ENCODE measurements at regions not wholly inside any gene's neighbourhood (a gene's known extent, or its start where the extent isn't known, plus 50 kb on each side); places are given as distances from the start of the nearest gene placed in this dataset.
A peak's percentile ranks its signal among the peaks of the same experiment; 100 is the strongest.

GRCh38 chr18:64720781-64721464 lies 572.0 kb upstream of the LINC00305 start (continued):
- TF ChIP-seq PAXIP1 (CRISPR knock-in tag; conservative IDR thresholded peaks at IDR 0.05) (no peak), PRPF4 (IDR thresholded peaks at IDR 0.05; ENCODE audit: low read depth, low read length, poor library complexity, severe bottlenecking) (no peak), SALL1 (CRISPR knock-in tag; IDR thresholded peaks at IDR 0.05) (peak; percentile 55; the same call in 1 of the 2 replicates), ZNF362 (CRISPR knock-in tag; IDR thresholded peaks at IDR 0.05; ENCODE audit: borderline replicate concordance) (peak; percentile 46; the same call in 1 of the 2 replicates), ZNF205 (CRISPR knock-in tag; IDR thresholded peaks at IDR 0.05) (no peak), ARID5B (CRISPR knock-in tag; IDR thresholded peaks at IDR 0.05) (peak; percentile 24; the same call in 1 of the 2 replicates), NFKB2 (CRISPR knock-in tag; IDR thresholded peaks at IDR 0.05; ENCODE audit: borderline replicate concordance) (peak; percentile 27; the same call in 1 of the 2 replicates), HOXA3 (CRISPR knock-in tag; IDR thresholded peaks at IDR 0.05) (no peak), ZNF33A (CRISPR knock-in tag; IDR thresholded peaks at IDR 0.05; ENCODE audit: borderline replicate concordance) (no peak), PITX1 (CRISPR knock-in tag; IDR thresholded peaks at IDR 0.05) (0 out of 2 replicates have a peak, but pooled peaks have one; percentile 19), ELF3 (CRISPR knock-in tag; IDR thresholded peaks at IDR 0.05) (peak; percentile 52; the same call in 1 of the 2 replicates)
- TF ChIP-seq, protein P1, sequence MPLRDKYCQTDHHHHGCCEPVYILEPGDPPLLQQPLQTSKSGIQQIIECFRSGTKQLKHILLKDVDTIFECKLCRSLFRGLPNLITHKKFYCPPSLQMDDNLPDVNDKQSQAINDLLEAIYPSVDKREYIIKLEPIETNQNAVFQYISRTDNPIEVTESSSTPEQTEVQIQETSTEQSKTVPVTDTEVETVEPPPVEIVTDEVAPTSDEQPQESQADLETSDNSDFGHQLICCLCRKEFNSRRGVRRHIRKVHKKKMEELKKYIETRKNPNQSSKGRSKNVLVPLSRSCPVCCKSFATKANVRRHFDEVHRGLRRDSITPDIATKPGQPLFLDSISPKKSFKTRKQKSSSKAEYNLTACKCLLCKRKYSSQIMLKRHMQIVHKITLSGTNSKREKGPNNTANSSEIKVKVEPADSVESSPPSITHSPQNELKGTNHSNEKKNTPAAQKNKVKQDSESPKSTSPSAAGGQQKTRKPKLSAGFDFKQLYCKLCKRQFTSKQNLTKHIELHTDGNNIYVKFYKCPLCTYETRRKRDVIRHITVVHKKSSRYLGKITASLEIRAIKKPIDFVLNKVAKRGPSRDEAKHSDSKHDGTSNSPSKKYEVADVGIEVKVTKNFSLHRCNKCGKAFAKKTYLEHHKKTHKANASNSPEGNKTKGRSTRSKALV (CRISPR knock-in tag; IDR thresholded peaks at IDR 0.05), result no peak
